ENCODE measurements at regions not wholly inside any gene's neighbourhood (a gene's known extent, or its start where the extent isn't known, plus 50 kb on each side); places are given as distances from the start of the nearest gene placed in this dataset.

- H3K4me1 Mint-ChIP-seq, result no peaks in the 10 kb centered on the region
- H3K4me2 ChIP-seq, result no peak overlapping the region
- TF ChIP-seq EZH2phosphoT487 (IDR thresholded peaks at IDR 0.05) (no peak), EZH2 (IDR thresholded peaks at IDR 0.05) (no peak)
- TF ChIP-seq, protein P1, sequence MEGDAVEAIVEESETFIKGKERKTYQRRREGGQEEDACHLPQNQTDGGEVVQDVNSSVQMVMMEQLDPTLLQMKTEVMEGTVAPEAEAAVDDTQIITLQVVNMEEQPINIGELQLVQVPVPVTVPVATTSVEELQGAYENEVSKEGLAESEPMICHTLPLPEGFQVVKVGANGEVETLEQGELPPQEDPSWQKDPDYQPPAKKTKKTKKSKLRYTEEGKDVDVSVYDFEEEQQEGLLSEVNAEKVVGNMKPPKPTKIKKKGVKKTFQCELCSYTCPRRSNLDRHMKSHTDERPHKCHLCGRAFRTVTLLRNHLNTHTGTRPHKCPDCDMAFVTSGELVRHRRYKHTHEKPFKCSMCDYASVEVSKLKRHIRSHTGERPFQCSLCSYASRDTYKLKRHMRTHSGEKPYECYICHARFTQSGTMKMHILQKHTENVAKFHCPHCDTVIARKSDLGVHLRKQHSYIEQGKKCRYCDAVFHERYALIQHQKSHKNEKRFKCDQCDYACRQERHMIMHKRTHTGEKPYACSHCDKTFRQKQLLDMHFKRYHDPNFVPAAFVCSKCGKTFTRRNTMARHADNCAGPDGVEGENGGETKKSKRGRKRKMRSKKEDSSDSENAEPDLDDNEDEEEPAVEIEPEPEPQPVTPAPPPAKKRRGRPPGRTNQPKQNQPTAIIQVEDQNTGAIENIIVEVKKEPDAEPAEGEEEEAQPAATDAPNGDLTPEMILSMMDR (IDR thresholded peaks at IDR 0.05), result no peak
- H3K27me3 Mint-ChIP-seq (ENCODE audit: insufficient read depth, low read depth), result no peaks in the 10 kb centered on the region
- H4K20me1 ChIP-seq (ENCODE audit: low read depth), result no peaks in the 10 kb centered on the region
- no peak overlapping the region for H3K9ac ChIP-seq
- H3K36me3 ChIP-seq, result no peaks in the 10 kb centered on the region
- no peak overlapping the region for H3K27ac ChIP-seq
- H3K4me3 ChIP-seq, result no peak overlapping the region
- no peaks in the 10 kb centered on the region for H3K9me3 ChIP-seq (ENCODE audit: low read depth)
- H3K4me3 Mint-ChIP-seq, result no peak overlapping the region
- no peak overlapping the region for H2AFZ ChIP-seq (replicated peaks)
- H3K27ac Mint-ChIP-seq, result no peak overlapping the region
- H3K9me3 Mint-ChIP-seq, result no peaks in the 10 kb centered on the region
- no peaks in the 10 kb centered on the region for H3F3A ChIP-seq (ENCODE audit: low read depth)
- no peaks in the 10 kb centered on the region for H3K36me3 Mint-ChIP-seq
- no peak for DNase-seq (ENCODE audit: low spot score)
- H3K4me1 ChIP-seq, result no peaks in the 10 kb centered on the region
- no peaks in the 10 kb centered on the region for H3K79me2 ChIP-seq (ENCODE audit: low read depth)
- no peaks in the 10 kb centered on the region for H3K27me3 ChIP-seq
Observed at GRCh38 chr4:24108567-24108966, 218.7 kb upstream of the PPARGC1A start.

GRCh38 chr4:24105327-24106038 is 215.6 kb upstream of the PPARGC1A start:
- H3K9ac ChIP-seq, result no peak overlapping the region
- no peak overlapping the region for H3K4me3 ChIP-seq

DNA sequence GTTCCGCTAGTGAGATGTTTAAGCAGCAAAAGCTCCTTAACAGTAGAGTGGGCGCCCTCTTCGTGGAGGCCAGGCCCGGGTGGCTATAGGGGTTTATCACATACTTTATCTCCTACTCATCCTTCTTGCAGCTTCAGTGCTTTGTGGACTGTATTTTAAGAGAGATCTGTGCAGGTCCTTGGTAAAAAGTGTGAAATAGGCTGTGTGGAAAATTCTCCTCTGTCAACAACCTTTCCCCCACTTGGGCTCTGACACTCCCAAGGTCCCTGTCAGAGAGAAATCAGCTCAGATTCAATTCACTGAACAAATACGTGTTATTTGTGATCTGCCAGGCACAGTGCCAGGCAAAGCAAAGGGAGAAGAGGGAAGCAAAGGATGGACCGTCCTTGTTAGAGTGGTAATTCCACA is 214.3 kb upstream of the PPARGC1A start:
- no peak overlapping the region for H3K9ac ChIP-seq

More at GRCh38 chr4:24105327-24106038, 215.6 kb upstream of the PPARGC1A start:
- Histone ChIP-seq H2AFZ (replicated peaks) (no peak overlapping the region), H3K27ac (no peak overlapping the region), H3K79me2 (ENCODE audit: low read depth) (no peaks in the 10 kb centered on the region), H3K9me3 (ENCODE audit: low read depth) (no peaks in the 10 kb centered on the region), H3K4me1 (no peaks in the 10 kb centered on the region), H3K4me2 (no peak overlapping the region), H4K20me1 (ENCODE audit: low read depth) (no peaks in the 10 kb centered on the region), H3K27me3 (no peaks in the 10 kb centered on the region), H3F3A (ENCODE audit: low read depth) (no peaks in the 10 kb centered on the region), H3K36me3 (no peaks in the 10 kb centered on the region)
- H3K4me1 Mint-ChIP-seq, result no peaks in the 10 kb centered on the region
- DNase-seq (ENCODE audit: low spot score), result no peak
- H3K27ac Mint-ChIP-seq, result no peak overlapping the region
- TF ChIP-seq EZH2phosphoT487 (IDR thresholded peaks at IDR 0.05) (no peak), EZH2 (IDR thresholded peaks at IDR 0.05) (no peak)
- TF ChIP-seq, protein P1 (IDR thresholded peaks at IDR 0.05), result no peak
- H3K27me3 Mint-ChIP-seq (ENCODE audit: insufficient read depth, low read depth), result no peaks in the 10 kb centered on the region
- H3K4me3 Mint-ChIP-seq, result no peak overlapping the region
- H3K36me3 Mint-ChIP-seq, result no peaks in the 10 kb centered on the region
- no peaks in the 10 kb centered on the region for H3K9me3 Mint-ChIP-seq

More for the DNA sequence above, 214.3 kb upstream of the PPARGC1A start:
- no peak for DNase-seq (ENCODE audit: low spot score)
- H3K36me3 Mint-ChIP-seq, result no peaks in the 10 kb centered on the region
- TF ChIP-seq EZH2 (IDR thresholded peaks at IDR 0.05), result no peak
- TF ChIP-seq, protein P1 (IDR thresholded peaks at IDR 0.05), result no peak
- TF ChIP-seq EZH2phosphoT487 (IDR thresholded peaks at IDR 0.05), result no peak
- Histone ChIP-seq H3K4me1 (no peaks in the 10 kb centered on the region), H3K79me2 (ENCODE audit: low read depth) (no peaks in the 10 kb centered on the region), H3K27ac (no peak overlapping the region), H3F3A (ENCODE audit: low read depth) (no peaks in the 10 kb centered on the region), H3K36me3 (no peaks in the 10 kb centered on the region), H3K9me3 (ENCODE audit: low read depth) (no peaks in the 10 kb centered on the region), H2AFZ (replicated peaks) (no peak overlapping the region), H3K27me3 (no peaks in the 10 kb centered on the region), H3K4me2 (no peak overlapping the region), H3K4me3 (no peak overlapping the region), H4K20me1 (ENCODE audit: low read depth) (no peaks in the 10 kb centered on the region)
- no peaks in the 10 kb centered on the region for H3K4me1 Mint-ChIP-seq
- no peaks in the 10 kb centered on the region for H3K27me3 Mint-ChIP-seq (ENCODE audit: insufficient read depth, low read depth)
- no peaks in the 10 kb centered on the region for H3K9me3 Mint-ChIP-seq
- no peak overlapping the region for H3K27ac Mint-ChIP-seq
- H3K4me3 Mint-ChIP-seq, result no peak overlapping the region

Data from neural progenitor cell (in vitro differentiated cells).